ENCODE measurements at regions not wholly inside any gene's neighbourhood (a gene's known extent, or its start where the extent isn't known, plus 50 kb on each side); places are given as distances from the start of the nearest gene placed in this dataset.

GRCh38 chr18:68288408-68288807 is 426.5 kb downstream of the TMX3 start:
- H3K9me2 ChIP-seq (replicated peaks; ENCODE audit: insufficient read depth): no peaks in the 10 kb centered on the region
- H3K36me3 ChIP-seq (replicated peaks; ENCODE audit: insufficient read depth, low read depth): no peaks in the 10 kb centered on the region
- H3K4me2 ChIP-seq: no peak overlapping the region
- no peaks in the 10 kb centered on the region for H3K4me1 ChIP-seq (ENCODE audit: insufficient read depth)
- no peaks in the 10 kb centered on the region for H3K27me3 ChIP-seq
- no peak overlapping the region for H3K27ac ChIP-seq
- no peak overlapping the region for H3K4me3 ChIP-seq
- H4K20me1 ChIP-seq (ENCODE audit: insufficient read depth, poor library complexity, severe bottlenecking): no peaks in the 10 kb centered on the region
- DNase-seq (ENCODE audit: low spot score): no peak
- no peak overlapping the region for H2AFZ ChIP-seq
- no peaks in the 10 kb centered on the region for H3K79me2 ChIP-seq
- no peaks in the 10 kb centered on the region for H3K9me3 ChIP-seq (ENCODE audit: low read depth)
- 84% methylated on average over 4 of the region's 4 CpGs for WGBS (ENCODE audit: low lambda C conversion rate, missing lambda C conversion rate)
- TF ChIP-seq EZH2phosphoT487 (IDR thresholded peaks at IDR 0.05; ENCODE audit: low read depth, severe bottlenecking, unreplicated experiment) (no peak), CTCF (IDR thresholded peaks at IDR 0.05; ENCODE audit: poor library complexity) (no peak)

- Histone ChIP-seq H3K79me2 (no peaks in the 10 kb centered on the region), H3K9me2 (replicated peaks; ENCODE audit: insufficient read depth) (no peaks in the 10 kb centered on the region), H3K27me3 (no peaks in the 10 kb centered on the region), H2AFZ (no peak overlapping the region), H3K9me3 (ENCODE audit: low read depth) (no peaks in the 10 kb centered on the region), H3K27ac (no peak overlapping the region), H3K36me3 (replicated peaks; ENCODE audit: insufficient read depth, low read depth) (no peaks in the 10 kb centered on the region), H3K4me1 (ENCODE audit: insufficient read depth) (no peaks in the 10 kb centered on the region), H4K20me1 (ENCODE audit: insufficient read depth, poor library complexity, severe bottlenecking) (no peaks in the 10 kb centered on the region), H3K4me3 (no peak overlapping the region), H3K4me2 (no peak overlapping the region)
- no peak for DNase-seq (ENCODE audit: low spot score)
- 83% methylated on average over 5 of the region's 5 CpGs for WGBS (ENCODE audit: low lambda C conversion rate, missing lambda C conversion rate)
- TF ChIP-seq EZH2phosphoT487 (IDR thresholded peaks at IDR 0.05; ENCODE audit: low read depth, severe bottlenecking, unreplicated experiment) (no peak), EZH2 (IDR thresholded peaks at IDR 0.05; ENCODE audit: borderline replicate concordance) (no peak), CTCF (IDR thresholded peaks at IDR 0.05; ENCODE audit: poor library complexity) (no peak)
Observed at GRCh38 chr18:68284236-68284780, 430.6 kb downstream of the TMX3 start.

- H3K79me2 ChIP-seq: no peaks in the 10 kb centered on the region
- H3K36me3 ChIP-seq (replicated peaks; ENCODE audit: insufficient read depth, low read depth): no peaks in the 10 kb centered on the region
- H3K27ac ChIP-seq: no peak overlapping the region
- H3K4me3 ChIP-seq: no peak overlapping the region
- H3K4me1 ChIP-seq (ENCODE audit: insufficient read depth): no peaks in the 10 kb centered on the region
- H3K4me2 ChIP-seq: no peak overlapping the region
- TF ChIP-seq CTCF (IDR thresholded peaks at IDR 0.05; ENCODE audit: poor library complexity): no peak
- TF ChIP-seq EZH2 (IDR thresholded peaks at IDR 0.05; ENCODE audit: borderline replicate concordance): no peak
- no peak for TF ChIP-seq EZH2phosphoT487 (IDR thresholded peaks at IDR 0.05; ENCODE audit: low read depth, severe bottlenecking, unreplicated experiment)
- no peak for DNase-seq (ENCODE audit: low spot score)
- H2AFZ ChIP-seq: no peak overlapping the region
- 41% methylated on average over 3 of the region's 3 CpGs for WGBS (ENCODE audit: low lambda C conversion rate, missing lambda C conversion rate)
- no peaks in the 10 kb centered on the region for H3K9me2 ChIP-seq (replicated peaks; ENCODE audit: insufficient read depth)
- no peaks in the 10 kb centered on the region for H3K9me3 ChIP-seq (ENCODE audit: low read depth)
- no peaks in the 10 kb centered on the region for H3K27me3 ChIP-seq
- no peaks in the 10 kb centered on the region for H4K20me1 ChIP-seq (ENCODE audit: insufficient read depth, poor library complexity, severe bottlenecking)
Observed at GRCh38 chr18:68283834-68284233, 431.1 kb downstream of the TMX3 start.

GRCh38 chr18:68282232-68282631 is 432.7 kb downstream of the TMX3 start:
- WGBS (ENCODE audit: low lambda C conversion rate, missing lambda C conversion rate): 88% methylated on average over 2 of the region's 2 CpGs
- H3K36me3 ChIP-seq (replicated peaks; ENCODE audit: insufficient read depth, low read depth): no peaks in the 10 kb centered on the region
- no peaks in the 10 kb centered on the region for H3K27me3 ChIP-seq
- no peak overlapping the region for H3K4me2 ChIP-seq
- no peak for DNase-seq (ENCODE audit: low spot score)
- no peak overlapping the region for H2AFZ ChIP-seq
- H3K9me2 ChIP-seq (replicated peaks; ENCODE audit: insufficient read depth): no peaks in the 10 kb centered on the region
- no peaks in the 10 kb centered on the region for H3K9me3 ChIP-seq (ENCODE audit: low read depth)
- H4K20me1 ChIP-seq (ENCODE audit: insufficient read depth, poor library complexity, severe bottlenecking): no peaks in the 10 kb centered on the region
- TF ChIP-seq EZH2phosphoT487 (IDR thresholded peaks at IDR 0.05; ENCODE audit: low read depth, severe bottlenecking, unreplicated experiment) (no peak), CTCF (IDR thresholded peaks at IDR 0.05; ENCODE audit: poor library complexity) (no peak), EZH2 (IDR thresholded peaks at IDR 0.05; ENCODE audit: borderline replicate concordance) (no peak)
- H3K27ac ChIP-seq: no peak overlapping the region
- no peak overlapping the region for H3K4me3 ChIP-seq
- H3K4me1 ChIP-seq (ENCODE audit: insufficient read depth): no peaks in the 10 kb centered on the region
- H3K79me2 ChIP-seq: no peaks in the 10 kb centered on the region

Measured in hepatocyte (in vitro differentiated cells).